Suprapubic skin (tissue), 4 donors: ENCODE measurements at regions not wholly inside any gene's neighbourhood (a gene's known extent, or its start where the extent isn't known, plus 50 kb on each side); places are given as distances from the start of the nearest gene placed in this dataset.

ENCODE experiments used
- DNase-seq, 2 donors: peaks; one replicate each; pipeline ENCODE4 v3.0.0-alpha.2; 2019; ENCODE audit warnings: low spot score in 2 of 2
- H3K27ac ChIP-seq: fragments of 200-600 bp; sonication (generic); one replicate; pipeline ENCODE4 v1.5.1; 2019
- H3K27me3 ChIP-seq: fragments of 200-600 bp; sonication (generic); one replicate; pipeline ENCODE4 v1.5.1; 2019
- H3K36me3 ChIP-seq: fragments of 200-600 bp; sonication (generic); one replicate; pipeline ENCODE4 v1.5.1; 2019
- H3K4me1 ChIP-seq: fragments of 200-600 bp; sonication (generic); one replicate; pipeline ENCODE4 v1.5.1; 2019
- H3K4me3 ChIP-seq: fragments of 200-600 bp; sonication (generic); one replicate; pipeline ENCODE4 v1.5.1; 2019; ENCODE audit warnings: mild to moderate bottlenecking
- H3K9me3 ChIP-seq: fragments of 200-600 bp; sonication (generic); one replicate; pipeline ENCODE4 v1.5.1; 2019
- CTCF ChIP-seq, 2 donors: fragments of 200-600 bp in 1 of 2; fragments of 450-650 bp in 1 of 2; sonication (generic) in 1 of 2; IDR thresholded peaks; one replicate each; pipeline ENCODE4 v1.5.1; 2016 to 2019; ENCODE audit warnings: antibody characterized with exemption in 2 of 2, mild to moderate bottlenecking in 1 of 2, moderate library complexity in 1 of 2
- EP300 ChIP-seq: sonication (generic); formaldehyde crosslinking; IDR thresholded peaks from one replicate; pipeline ENCODE4 v1.6.1; 2017; ENCODE audit warnings: antibody characterized with exemption
- POLR2A ChIP-seq, 2 donors: fragments of 450-650 bp; IDR thresholded peaks; one replicate each; pipeline ENCODE4 v1.6.1; 2017; ENCODE audit warnings: antibody characterized with exemption in 2 of 2, mild to moderate bottlenecking in 2 of 2, moderate library complexity in 2 of 2
- POLR2AphosphoS5 ChIP-seq, 3 donors: sonication (generic); formaldehyde crosslinking; IDR thresholded peaks; one replicate each; pipeline ENCODE4 v1.6.1; 2017; ENCODE audit warnings: antibody characterized with exemption in 3 of 3
- WGBS: methylation state at CpG from one replicate; pipeline ENCODE4 v1.1.5; 2018; 5-methylcytosine and 5-hydroxymethylcytosine counted together

- Histone ChIP-seq H3K27me3 (no peaks in the 10 kb centered on the region), H3K9me3 (no peaks in the 10 kb centered on the region), H3K27ac (no peak overlapping the region), H3K4me1 (peaks cover 18% of the 10 kb centered on the region), H3K36me3 (no peaks in the 10 kb centered on the region), H3K4me3 (no peak overlapping the region)
- DNase-seq, result peak in 1 of 2 donors; percentile 48
- TF ChIP-seq POLR2A (IDR thresholded peaks at IDR 0.05) (no peak), POLR2AphosphoS5 (IDR thresholded peaks at IDR 0.05) (no peak), EP300 (no peak), CTCF (IDR thresholded peaks at IDR 0.05) (no peak)
- 86% methylated on average over 16 of the region's 16 CpGs for WGBS
Observed at GRCh38 chr9:129379181-129379836, 201.2 kb upstream of the IER5L start.

GRCh38 chr9:129377931-129378661, 200.0 kb upstream of the IER5L start:
- H3K27ac ChIP-seq, result no peak overlapping the region
- H3K4me1 ChIP-seq, result peaks cover 11% of the 10 kb centered on the region
- H3K36me3 ChIP-seq, result no peaks in the 10 kb centered on the region
- no peaks in the 10 kb centered on the region for H3K9me3 ChIP-seq
- peak in 1 of 2 donors; percentile 42 for DNase-seq
- no peak overlapping the region for H3K4me3 ChIP-seq
- 74% methylated on average over 28 of the region's 28 CpGs for WGBS
- no peaks in the 10 kb centered on the region for H3K27me3 ChIP-seq
- no peak for TF ChIP-seq POLR2A (IDR thresholded peaks at IDR 0.05)
- TF ChIP-seq CTCF (IDR thresholded peaks at IDR 0.05), result no peak
- no peak for TF ChIP-seq POLR2AphosphoS5 (IDR thresholded peaks at IDR 0.05)
- no peak for TF ChIP-seq EP300

GRCh38 chr9:129377181-129377580, 199.1 kb upstream of the IER5L start:
- Histone ChIP-seq H3K4me3 (no peak overlapping the region), H3K27ac (no peak overlapping the region), H3K27me3 (no peaks in the 10 kb centered on the region), H3K4me1 (peaks cover 2% of the 10 kb centered on the region), H3K9me3 (no peaks in the 10 kb centered on the region), H3K36me3 (no peaks in the 10 kb centered on the region)
- no peak for DNase-seq
- 88% methylated on average over 5 of the region's 5 CpGs for WGBS
- no peak for TF ChIP-seq POLR2A (IDR thresholded peaks at IDR 0.05)
- no peak for TF ChIP-seq POLR2AphosphoS5 (IDR thresholded peaks at IDR 0.05)
- no peak for TF ChIP-seq EP300
- no peak for TF ChIP-seq CTCF (IDR thresholded peaks at IDR 0.05)

- Histone ChIP-seq H3K4me3 (no peak overlapping the region), H3K4me1 (no peaks in the 10 kb centered on the region), H3K36me3 (no peaks in the 10 kb centered on the region), H3K9me3 (no peaks in the 10 kb centered on the region), H3K27me3 (no peaks in the 10 kb centered on the region), H3K27ac (no peak overlapping the region)
- TF ChIP-seq POLR2AphosphoS5 (IDR thresholded peaks at IDR 0.05) (no peak), CTCF (IDR thresholded peaks at IDR 0.05) (no peak), EP300 (no peak), POLR2A (IDR thresholded peaks at IDR 0.05) (no peak)
- DNase-seq, result no peak
- 87% methylated on average over 5 of the region's 5 CpGs for WGBS
Observed at GRCh38 chr9:129375845-129376244, 197.8 kb upstream of the IER5L start.

GRCh38 chr9:129374651-129375050, 196.6 kb upstream of the IER5L start:
- no peaks in the 10 kb centered on the region for H3K27me3 ChIP-seq
- DNase-seq, result no peak
- no peaks in the 10 kb centered on the region for H3K36me3 ChIP-seq
- H3K9me3 ChIP-seq, result no peaks in the 10 kb centered on the region
- H3K4me3 ChIP-seq, result no peak overlapping the region
- WGBS, result 98% methylated on average over 2 of the region's 2 CpGs
- no peaks in the 10 kb centered on the region for H3K4me1 ChIP-seq
- no peak overlapping the region for H3K27ac ChIP-seq
- TF ChIP-seq POLR2AphosphoS5 (IDR thresholded peaks at IDR 0.05), result no peak
- no peak for TF ChIP-seq CTCF (IDR thresholded peaks at IDR 0.05)
- TF ChIP-seq POLR2A (IDR thresholded peaks at IDR 0.05), result no peak
- no peak for TF ChIP-seq EP300
